LNCaP clone FGC (cell line): ENCODE measurements at regions not wholly inside any gene's neighbourhood (a gene's known extent, or its start where the extent isn't known, plus 50 kb on each side); places are given as distances from the start of the nearest gene placed in this dataset.
"Not testable (repeated sequence)": the region's sequence is repeated elsewhere in the genome, so short reads cannot be mapped to it uniquely, and the experiment has no call there.

Source experiments
- DNase-seq: peaks from one replicate; pipeline ENCODE4 v3.0.0-alpha.2; 2011; ENCODE audit warnings: low read depth
- H3K4me3 ChIP-seq: 2 replicates; pipeline ENCODE4 v1.5.1; 2011; ENCODE audit warnings: mild to moderate bottlenecking, low read depth, low read length, control low read depth
- CTCF ChIP-seq: IDR thresholded peaks from 2 replicates; pipeline ENCODE4 v1.5.1; 2012; ENCODE audit warnings: mild to moderate bottlenecking; ENCODE audit not compliant: control insufficient read depth, insufficient read depth; ENCODE audit errors: extremely low read depth

GRCh38 chr9:31736581-31737179 is 647.8 kb upstream of the ACO1 start:
- H3K4me3 ChIP-seq: no peak overlapping the region
- no peak for DNase-seq
- no peak for TF ChIP-seq CTCF

- H3K4me3 ChIP-seq: no peak overlapping the region
- DNase-seq: no peak
- no peak for TF ChIP-seq CTCF
Measured at GRCh38 chr9:31740705-31741104, 643.7 kb upstream of the ACO1 start.

- no peak for TF ChIP-seq CTCF
- H3K4me3 ChIP-seq: no peak overlapping the region
- DNase-seq: no peak
Measured at GRCh38 chr9:31744589-31744988, 639.9 kb upstream of the ACO1 start.

- no peak overlapping the region for H3K4me3 ChIP-seq
- TF ChIP-seq CTCF: no peak
- DNase-seq: no peak
Measured at GRCh38 chr9:31745468-31745867, 639.0 kb upstream of the ACO1 start.

- DNase-seq: no peak
- H3K4me3 ChIP-seq: no peak overlapping the region
- no peak for TF ChIP-seq CTCF
Measured at GRCh38 chr9:31745886-31746285, 638.6 kb upstream of the ACO1 start.

- H3K4me3 ChIP-seq: no peak overlapping the region
- DNase-seq: no peak
- TF ChIP-seq CTCF: no peak
Measured at GRCh38 chr9:31753756-31754155, 630.7 kb upstream of the ACO1 start.

GRCh38 chr9:31759703-31760102 is 624.7 kb upstream of the ACO1 start:
- no peak for TF ChIP-seq CTCF
- no peak for DNase-seq
- no peak overlapping the region for H3K4me3 ChIP-seq

- not testable (repeated sequence) for H3K4me3 ChIP-seq, DNase-seq
Measured at GRCh38 chr9:31774021-31774420, 610.4 kb upstream of the ACO1 start.
